Retinal pigment epithelial cell (primary cell): ENCODE measurements at regions not wholly inside any gene's neighbourhood (a gene's known extent, or its start where the extent isn't known, plus 50 kb on each side); places are given as distances from the start of the nearest gene placed in this dataset.
A peak's percentile ranks its signal among the peaks of the same experiment; 100 is the strongest.

Experiments
- DNase-seq: peaks from one replicate; pipeline ENCODE4 v3.0.0-alpha.2; 2010; ENCODE audit warnings: low read depth
- H3K4me3 ChIP-seq: 2 replicates; pipeline ENCODE4 v1.5.1; 2011; ENCODE audit warnings: mild to moderate bottlenecking, low read length, control low read depth, moderate library complexity
- CTCF ChIP-seq: conservative IDR thresholded peaks from 2 replicates; pipeline ENCODE4 v1.5.1; 2011; ENCODE audit warnings: low read depth, low read length, control low read depth, inconsistent platforms

GRCh38 chr10:126734015-126734414 is 63.5 kb upstream of the C10orf90 start:
- TF ChIP-seq CTCF, result no peak
- H3K4me3 ChIP-seq, result no peak overlapping the region
- DNase-seq, result peak; percentile 47

GRCh38 chr10:126734967-126735366 is 64.5 kb upstream of the C10orf90 start:
- no peak for TF ChIP-seq CTCF
- DNase-seq, result no peak
- no peak overlapping the region for H3K4me3 ChIP-seq

- no peak for DNase-seq
- no peak overlapping the region for H3K4me3 ChIP-seq
- TF ChIP-seq CTCF, result no peak
Measured at GRCh38 chr10:126736142-126736541, 65.6 kb upstream of the C10orf90 start.

- TF ChIP-seq CTCF, result no peak
- DNase-seq, result no peak
Measured at GRCh38 chr10:126736727-126737126, 66.2 kb upstream of the C10orf90 start.

GRCh38 chr10:126738001-126738400 is 67.5 kb upstream of the C10orf90 start:
- DNase-seq, result no peak
- no peak overlapping the region for H3K4me3 ChIP-seq
- no peak for TF ChIP-seq CTCF

More at GRCh38 chr10:126736727-126737126, 66.2 kb upstream of the C10orf90 start:
- no peak overlapping the region for H3K4me3 ChIP-seq

GRCh38 chr10:126744571-126744970 is 74.1 kb upstream of the C10orf90 start:
- DNase-seq, result no peak
- no peak for TF ChIP-seq CTCF
- H3K4me3 ChIP-seq, result no peak overlapping the region

- H3K4me3 ChIP-seq, result no peak overlapping the region
- DNase-seq, result peak; percentile 28
- TF ChIP-seq CTCF, result peak; percentile 87
Measured at GRCh38 chr10:126749015-126749655, 78.6 kb upstream of the C10orf90 start.
